Activated CD8-positive, alpha-beta memory T cell treated with anti-CD3 and anti-CD28 coated beads, Interleukin-2, amount 10 ng/mL, durations not matched to agents 7 days and 5 days (primary cell): ENCODE measurements at regions not wholly inside any gene's neighbourhood (a gene's known extent, or its start where the extent isn't known, plus 50 kb on each side); places are given as distances from the start of the nearest gene placed in this dataset.
"Not testable (repeated sequence)": the region's sequence is repeated elsewhere in the genome, so short reads cannot be mapped to it uniquely, and the experiment has no call there.

Source experiments
- ATAC-seq: fragments of 150-1000 bp; cut with Tn5 transposase; one replicate; pipeline ENCODE4 v1.10.0; 2021; ENCODE audit warnings: moderate library complexity
- CTCF ChIA-PET: fragments of 350-600 bp; sonication (Branson Sonifier 250); formaldehyde crosslinking; loops from one replicate; lab custom pipeline; 2021; ENCODE audit warnings: antibody characterized with exemption; lab: Charles Lee
- DNase-seq: peaks from one replicate; pipeline ENCODE4 v3.0.0-alpha.2; 2020
- H3K27ac Mint-ChIP-seq: one replicate; pipeline ENCODE4 v1.8.0; 2021; ENCODE audit warnings: mild to moderate bottlenecking, mixed read lengths
- H3K27me3 Mint-ChIP-seq: one replicate; pipeline ENCODE4 v1.8.0; 2021; ENCODE audit warnings: mixed read lengths
- H3K36me3 Mint-ChIP-seq: one replicate; pipeline ENCODE4 v1.8.0; 2021; ENCODE audit warnings: mild to moderate bottlenecking, mixed read lengths
- H3K4me1 Mint-ChIP-seq: one replicate; pipeline ENCODE4 v1.8.0; 2021; ENCODE audit warnings: mixed read lengths
- H3K4me3 Mint-ChIP-seq: one replicate; pipeline ENCODE4 v1.8.0; 2021; ENCODE audit warnings: mild to moderate bottlenecking, moderate library complexity, mixed read lengths
- H3K9me3 Mint-ChIP-seq: one replicate; pipeline ENCODE4 v1.8.0; 2022; ENCODE audit warnings: low read depth, mixed read lengths

DNA sequence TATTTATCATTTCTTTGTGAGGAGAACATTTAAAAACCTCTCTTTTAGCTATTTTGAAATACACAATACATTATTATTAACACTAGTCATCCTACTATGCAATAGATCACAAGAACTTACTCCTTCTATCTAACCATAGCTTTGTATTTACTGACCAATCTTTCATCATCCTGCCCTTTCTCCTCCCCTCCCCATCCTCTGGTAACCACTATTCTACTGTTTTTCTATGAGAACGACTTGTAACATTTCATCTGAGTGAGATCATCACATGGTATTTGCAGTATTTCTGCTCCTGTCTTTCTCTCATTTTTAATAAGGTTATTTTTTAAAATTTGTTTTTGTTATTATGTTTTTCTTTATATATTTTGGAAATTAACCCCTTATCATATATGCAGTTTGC is 331.8 kb downstream of the TEX13C start:
- ATAC-seq (no peak), DNase-seq (no peak)
- H3K27me3 Mint-ChIP-seq: no peaks in the 10 kb centered on the region
- no peaks in the 10 kb centered on the region for H3K36me3 Mint-ChIP-seq
- CTCF ChIA-PET: no interaction called here
- H3K4me3 Mint-ChIP-seq: no peak overlapping the region
- H3K9me3 Mint-ChIP-seq: no peaks in the 10 kb centered on the region
- H3K27ac Mint-ChIP-seq: no peak overlapping the region
- no peaks in the 10 kb centered on the region for H3K4me1 Mint-ChIP-seq

DNA sequence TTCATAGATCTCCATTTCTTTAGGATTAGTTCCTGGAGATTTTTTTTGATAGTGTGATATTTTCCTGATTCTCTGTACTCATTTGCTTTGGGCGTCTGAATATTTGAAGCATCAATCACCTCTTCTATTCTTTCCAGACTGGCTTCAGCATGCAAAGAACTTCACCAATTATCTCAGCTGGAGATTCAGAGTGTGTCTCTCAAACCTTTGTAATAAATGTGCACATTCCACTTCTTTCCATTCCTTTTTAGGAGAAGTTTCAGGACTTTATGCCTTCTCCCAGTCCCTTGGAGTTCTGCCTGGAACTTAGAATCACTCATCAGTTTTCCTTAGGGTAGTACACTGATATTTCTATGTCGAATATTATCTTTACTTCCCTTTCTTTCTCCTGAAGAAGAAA is 334.8 kb downstream of the TEX13C start:
- no peak overlapping the region for H3K27ac Mint-ChIP-seq
- no peaks in the 10 kb centered on the region for H3K9me3 Mint-ChIP-seq
- ATAC-seq (no peak), DNase-seq (no peak)
- no peak overlapping the region for H3K4me3 Mint-ChIP-seq
- H3K4me1 Mint-ChIP-seq: no peaks in the 10 kb centered on the region
- CTCF ChIA-PET: no interaction called here
- no peaks in the 10 kb centered on the region for H3K27me3 Mint-ChIP-seq
- no peaks in the 10 kb centered on the region for H3K36me3 Mint-ChIP-seq

DNA sequence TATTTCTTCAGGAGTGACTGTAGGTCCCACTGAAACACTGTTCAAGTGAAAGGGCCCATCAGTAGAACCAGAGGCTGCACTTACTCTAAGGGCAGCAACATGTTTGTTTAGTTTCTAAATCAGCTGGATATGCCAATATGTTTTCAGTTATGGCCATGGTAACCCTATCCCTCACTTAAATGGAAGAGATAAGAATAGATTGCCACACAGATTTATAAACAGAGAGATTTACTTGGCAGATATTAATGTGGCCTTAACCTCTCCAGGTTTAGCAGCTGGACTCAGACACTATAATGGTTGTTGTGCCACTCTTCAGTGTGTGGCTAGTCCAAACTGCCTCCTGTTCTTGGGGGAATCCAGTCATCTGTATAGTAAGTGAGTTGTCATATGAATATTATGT is 354.1 kb downstream of the TEX13C start:
- H3K27me3 Mint-ChIP-seq: no peaks in the 10 kb centered on the region
- no peak overlapping the region for H3K27ac Mint-ChIP-seq
- no peaks in the 10 kb centered on the region for H3K36me3 Mint-ChIP-seq
- H3K9me3 Mint-ChIP-seq: peaks cover 3% of the 10 kb centered on the region
- DNase-seq (no peak), ATAC-seq (no peak)
- CTCF ChIA-PET: no interaction called here
- no peaks in the 10 kb centered on the region for H3K4me1 Mint-ChIP-seq
- H3K4me3 Mint-ChIP-seq: no peak overlapping the region

DNA sequence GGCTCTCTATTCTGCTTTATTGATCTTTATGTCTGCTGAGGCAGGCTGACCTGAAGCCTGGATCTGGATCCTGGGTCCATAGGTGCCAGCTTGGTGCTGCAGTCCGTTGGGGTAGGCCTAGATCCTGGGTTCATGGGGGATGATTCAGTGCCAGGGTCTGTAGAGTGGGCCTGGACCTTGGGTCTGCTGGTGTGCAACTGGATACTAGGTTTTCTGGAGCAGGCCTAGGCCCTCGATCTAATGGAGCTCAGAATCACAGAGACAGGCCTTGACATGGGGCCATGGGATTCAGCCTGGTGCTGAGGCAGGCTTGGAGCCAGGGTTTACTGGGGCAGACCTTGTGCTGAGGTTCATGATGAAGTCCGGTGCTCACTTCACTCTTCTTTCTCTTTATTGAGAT is 358.6 kb downstream of the TEX13C start:
- ATAC-seq (no peak), DNase-seq (no peak)
- Mint-ChIP-seq H3K27ac (no peak overlapping the region), H3K4me3 (no peak overlapping the region), H3K27me3 (no peaks in the 10 kb centered on the region), H3K4me1 (no peaks in the 10 kb centered on the region), H3K36me3 (no peaks in the 10 kb centered on the region), H3K9me3 (peaks cover 3% of the 10 kb centered on the region)
- CTCF ChIA-PET: no interaction called here

DNA sequence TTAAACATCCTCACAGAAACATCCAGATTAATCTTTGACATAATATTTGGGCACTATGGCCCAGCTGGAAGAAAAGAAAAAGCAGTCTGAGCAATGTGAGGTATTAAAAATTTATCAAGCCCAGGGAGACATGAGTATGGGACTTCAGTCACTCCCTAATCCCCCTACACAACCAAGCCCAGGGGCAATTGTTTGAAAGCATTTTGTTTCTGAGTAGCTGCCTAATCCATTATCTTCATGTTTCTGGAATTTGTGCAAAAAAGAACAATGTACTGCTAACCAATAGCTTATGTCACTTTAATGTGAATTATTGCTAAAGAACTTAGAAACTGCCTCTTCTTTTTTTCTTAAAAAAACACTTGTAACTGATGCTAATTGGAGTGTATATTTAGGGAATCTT is 360.7 kb downstream of the TEX13C start:
- CTCF ChIA-PET: no interaction called here
- DNase-seq: no peak
- Mint-ChIP-seq H3K27ac (no peak overlapping the region), H3K4me1 (no peaks in the 10 kb centered on the region), H3K36me3 (no peaks in the 10 kb centered on the region), H3K4me3 (no peak overlapping the region), H3K9me3 (peaks cover 3% of the 10 kb centered on the region), H3K27me3 (no peaks in the 10 kb centered on the region)
- ATAC-seq: no peak

DNA sequence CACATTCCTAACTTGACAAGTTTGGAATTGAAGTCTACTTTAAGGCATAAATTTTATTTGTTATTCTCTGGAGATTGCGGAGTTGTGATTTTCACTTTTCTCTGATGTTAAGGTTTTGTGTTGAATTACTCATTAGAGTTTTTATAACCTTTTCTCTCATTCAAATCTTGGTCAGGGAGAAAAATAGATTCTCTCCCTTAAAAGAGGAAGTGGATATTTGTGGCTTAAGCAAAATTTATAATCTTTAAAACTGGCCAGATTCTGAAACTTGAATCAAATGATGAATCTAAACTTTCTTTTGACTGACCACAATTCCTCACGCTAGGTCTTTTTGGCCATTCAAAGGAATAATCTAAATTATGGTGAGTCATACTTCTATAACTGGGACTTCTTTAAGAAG is 361.4 kb downstream of the TEX13C start:
- Mint-ChIP-seq H3K27ac (no peak overlapping the region), H3K4me3 (no peak overlapping the region), H3K9me3 (peaks cover 3% of the 10 kb centered on the region), H3K36me3 (no peaks in the 10 kb centered on the region), H3K4me1 (no peaks in the 10 kb centered on the region), H3K27me3 (no peaks in the 10 kb centered on the region)
- no peak for DNase-seq
- ATAC-seq: no peak
- CTCF ChIA-PET: no interaction called here

DNA sequence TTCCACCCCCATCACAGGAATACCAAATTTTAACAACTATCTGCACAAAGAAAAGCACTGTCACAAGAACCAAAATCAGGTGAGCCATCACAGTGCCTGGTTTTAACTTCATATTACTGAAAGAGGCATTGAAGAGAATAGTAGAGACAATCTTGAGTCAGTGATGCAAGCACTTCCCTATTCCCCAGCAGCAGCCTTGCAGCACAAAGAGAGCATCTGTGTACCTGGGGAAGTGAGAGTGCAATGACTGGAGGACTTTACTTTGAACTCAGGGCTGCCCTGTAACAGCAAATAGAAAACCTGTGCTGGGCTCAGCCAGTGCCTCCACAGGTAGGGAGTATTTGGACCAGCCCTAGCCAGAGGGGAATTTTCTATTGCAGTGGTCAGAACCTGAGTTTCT is 361.8 kb downstream of the TEX13C start:
- Mint-ChIP-seq H3K27me3 (no peaks in the 10 kb centered on the region), H3K4me3 (no peak overlapping the region), H3K4me1 (no peaks in the 10 kb centered on the region), H3K36me3 (no peaks in the 10 kb centered on the region), H3K9me3 (peaks cover 3% of the 10 kb centered on the region), H3K27ac (no peak overlapping the region)
- DNase-seq: no peak
- CTCF ChIA-PET: no interaction called here
- ATAC-seq: no peak

DNA sequence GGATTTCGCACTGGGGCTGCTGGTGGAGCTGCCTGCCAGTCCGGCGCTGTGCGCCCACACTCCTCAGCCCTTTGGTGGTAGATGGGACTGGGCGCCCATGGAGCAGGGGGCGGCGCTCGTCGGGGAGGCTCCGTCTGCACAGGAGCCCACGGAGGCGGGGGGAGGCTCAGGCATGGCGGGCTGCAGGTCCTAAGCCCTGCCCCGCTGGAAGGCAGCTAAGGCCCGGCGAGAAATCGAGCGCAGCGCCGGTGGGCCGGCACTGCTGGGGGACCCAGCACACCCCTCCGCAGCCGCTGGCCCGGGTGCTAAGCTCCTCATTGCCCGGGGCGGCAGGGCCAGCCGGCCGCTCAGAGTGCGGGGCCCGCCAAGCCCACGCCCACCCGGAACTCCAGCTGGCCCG is 370.9 kb downstream of the TEX13C start:
- CTCF ChIA-PET, H3K27me3 Mint-ChIP-seq, ATAC-seq, H3K4me1 Mint-ChIP-seq, DNase-seq, H3K4me3 Mint-ChIP-seq, H3K36me3 Mint-ChIP-seq, H3K27ac Mint-ChIP-seq, H3K9me3 Mint-ChIP-seq: not testable (repeated sequence)

DNA sequence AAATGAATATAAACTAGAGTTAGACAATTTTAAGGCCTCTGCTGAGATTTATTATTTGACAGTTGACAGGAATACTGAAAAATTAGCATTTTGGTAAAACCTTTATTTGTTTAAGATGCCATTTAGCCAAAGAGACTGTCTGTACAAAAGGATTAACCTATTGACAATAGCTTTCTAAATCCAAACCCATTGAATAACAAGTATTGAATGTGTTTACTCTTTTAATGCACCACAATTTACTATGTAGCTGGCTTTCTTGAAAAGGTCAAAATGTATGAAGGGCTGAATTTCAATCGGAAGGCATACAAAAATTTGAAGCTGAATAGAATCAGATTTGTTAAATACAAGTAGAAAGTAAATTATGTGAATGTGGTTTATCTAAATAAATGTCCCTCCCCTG is 374.5 kb downstream of the TEX13C start:
- Mint-ChIP-seq H3K4me1 (no peaks in the 10 kb centered on the region), H3K9me3 (no peaks in the 10 kb centered on the region), H3K27me3 (no peaks in the 10 kb centered on the region), H3K4me3 (no peak overlapping the region), H3K36me3 (no peaks in the 10 kb centered on the region), H3K27ac (no peak overlapping the region)
- ATAC-seq (no peak), DNase-seq (no peak)
- CTCF ChIA-PET: no interaction called here

DNA sequence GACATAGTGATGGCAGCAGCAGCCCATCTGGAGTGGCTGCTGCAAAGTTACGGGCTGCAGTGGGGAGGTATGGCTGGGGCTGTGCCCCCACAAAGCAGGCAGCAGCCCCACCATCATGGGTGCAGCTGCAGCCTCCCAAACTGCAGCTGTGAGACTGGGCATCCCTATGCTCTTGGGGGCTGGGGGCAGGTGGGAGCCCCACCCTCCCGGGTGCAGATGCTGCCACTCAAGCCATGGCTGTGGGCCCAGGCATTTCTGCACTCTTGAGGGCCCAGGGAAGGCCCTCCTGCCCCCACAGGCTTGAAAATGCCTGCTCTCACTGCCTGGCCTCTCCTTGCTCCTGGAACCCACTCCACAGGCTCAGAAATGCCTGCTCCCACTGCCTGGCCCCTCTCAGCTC is 389.4 kb downstream of the TEX13C start:
- CTCF ChIA-PET: no interaction called here
- Mint-ChIP-seq H3K27me3 (no peaks in the 10 kb centered on the region), H3K36me3 (no peaks in the 10 kb centered on the region), H3K9me3 (peaks cover 2% of the 10 kb centered on the region), H3K4me1 (no peaks in the 10 kb centered on the region), H3K27ac (no peak overlapping the region), H3K4me3 (no peak overlapping the region)
- DNase-seq: no peak
- no peak for ATAC-seq

DNA sequence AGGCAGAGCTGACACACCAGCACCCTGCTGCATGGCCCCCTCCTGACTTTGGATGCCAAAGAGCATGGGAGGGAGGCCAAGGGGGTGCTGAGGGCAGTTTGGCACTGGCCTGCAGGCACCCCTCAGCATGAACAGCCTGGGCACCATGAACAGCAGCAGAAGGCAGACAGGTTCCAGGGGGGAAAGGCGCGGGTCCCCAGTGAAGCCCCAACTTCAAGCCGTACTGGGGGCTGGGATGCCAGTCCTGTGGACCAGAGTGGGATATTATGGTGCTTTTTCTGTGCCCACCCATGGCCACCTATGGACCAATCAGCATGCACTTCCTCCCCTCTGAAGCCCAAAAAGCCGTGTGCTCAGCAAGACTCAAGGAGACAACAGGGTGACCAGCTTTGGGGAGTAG is 389.9 kb downstream of the TEX13C start:
- DNase-seq: no peak
- no peak overlapping the region for H3K27ac Mint-ChIP-seq
- CTCF ChIA-PET: no interaction called here
- no peak for ATAC-seq
- no peaks in the 10 kb centered on the region for H3K36me3 Mint-ChIP-seq
- peaks cover 2% of the 10 kb centered on the region for H3K9me3 Mint-ChIP-seq
- no peaks in the 10 kb centered on the region for H3K4me1 Mint-ChIP-seq
- no peak overlapping the region for H3K4me3 Mint-ChIP-seq
- H3K27me3 Mint-ChIP-seq: no peaks in the 10 kb centered on the region

DNA sequence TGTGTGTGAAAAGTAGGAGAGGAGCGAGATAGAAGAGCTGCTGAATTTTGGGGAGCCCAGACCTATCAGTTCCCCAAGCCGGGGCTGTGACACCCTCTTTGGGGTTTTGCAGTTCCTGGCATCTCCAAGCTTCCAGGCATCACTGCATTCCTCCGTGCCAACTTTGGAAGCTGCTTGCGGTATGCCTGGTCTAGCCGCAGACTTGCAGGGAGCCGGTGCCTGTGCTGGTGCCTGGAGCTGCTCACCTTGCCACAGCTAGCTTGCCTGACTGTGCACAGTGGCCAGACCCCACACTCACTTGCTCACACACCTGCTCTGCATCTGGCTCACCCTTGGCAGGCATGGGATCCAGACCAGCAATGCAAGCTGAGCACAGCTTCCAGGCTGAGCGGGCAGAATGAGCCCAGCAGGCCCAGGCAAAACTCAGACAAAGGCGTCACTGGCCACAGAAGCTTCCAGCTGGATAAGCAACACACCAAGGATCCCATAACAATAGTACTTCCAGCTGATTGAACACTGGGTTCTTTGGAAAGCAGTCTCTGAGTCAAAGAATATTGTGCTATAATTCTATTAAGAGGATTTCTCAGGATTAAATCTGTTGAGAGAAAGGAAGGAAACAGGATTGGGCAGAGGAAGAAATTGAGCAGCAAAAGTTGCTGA is 390.9 kb downstream of the TEX13C start:
- DNase-seq (no peak), ATAC-seq (no peak)
- Mint-ChIP-seq H3K27ac (no peak overlapping the region), H3K4me1 (no peaks in the 10 kb centered on the region), H3K27me3 (no peaks in the 10 kb centered on the region), H3K36me3 (no peaks in the 10 kb centered on the region), H3K9me3 (peaks cover 2% of the 10 kb centered on the region), H3K4me3 (no peak overlapping the region)
- CTCF ChIA-PET: no interaction called here

DNA sequence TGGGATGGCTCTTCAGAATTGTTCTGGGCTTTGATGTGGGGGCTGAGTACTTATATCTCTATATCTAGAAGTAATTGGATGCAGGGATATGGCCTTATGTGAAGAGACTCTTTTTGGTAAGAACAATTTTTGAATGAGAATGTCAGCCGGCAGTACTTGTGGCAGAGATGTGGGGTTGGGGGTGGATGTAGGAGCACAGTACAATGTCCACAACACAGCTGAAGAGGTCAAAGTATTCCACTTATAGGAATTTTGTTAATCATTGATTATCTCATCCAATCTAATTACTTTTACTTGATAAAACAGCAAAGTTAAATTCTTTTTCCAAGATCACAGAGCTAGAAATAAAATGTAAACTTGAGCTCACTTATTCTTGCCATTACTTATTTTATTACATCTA is 391.4 kb downstream of the TEX13C start:
- H3K36me3 Mint-ChIP-seq: no peaks in the 10 kb centered on the region
- H3K9me3 Mint-ChIP-seq: peaks cover 2% of the 10 kb centered on the region
- ATAC-seq: no peak
- H3K27me3 Mint-ChIP-seq: no peaks in the 10 kb centered on the region
- no peak overlapping the region for H3K4me3 Mint-ChIP-seq
- H3K4me1 Mint-ChIP-seq: no peaks in the 10 kb centered on the region
- CTCF ChIA-PET: no interaction called here
- no peak for DNase-seq
- no peak overlapping the region for H3K27ac Mint-ChIP-seq

DNA sequence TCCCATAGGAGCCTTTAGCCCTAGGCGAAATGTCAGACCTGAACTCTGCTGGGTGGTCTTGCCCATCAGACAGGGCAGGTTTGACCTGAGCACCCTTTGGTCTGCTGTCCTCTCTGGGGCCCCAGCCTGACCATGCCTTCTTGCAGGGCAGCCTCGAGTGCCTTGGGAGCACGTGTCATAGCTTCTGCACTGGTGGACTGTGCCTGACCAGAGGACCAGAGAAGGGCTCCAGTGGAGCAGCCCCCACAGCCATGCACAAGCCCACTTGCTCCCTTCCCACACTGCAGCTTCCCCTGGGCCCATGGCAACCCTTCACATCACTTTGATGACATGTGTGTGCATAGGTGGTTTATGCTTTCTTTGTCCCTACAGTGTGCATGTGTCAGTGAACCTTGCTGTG is 394.0 kb downstream of the TEX13C start:
- Mint-ChIP-seq H3K27ac (no peak overlapping the region), H3K36me3 (no peaks in the 10 kb centered on the region), H3K4me3 (no peak overlapping the region), H3K27me3 (no peaks in the 10 kb centered on the region), H3K4me1 (no peaks in the 10 kb centered on the region), H3K9me3 (peaks cover 2% of the 10 kb centered on the region)
- DNase-seq: no peak
- CTCF ChIA-PET: no interaction called here
- ATAC-seq: no peak

DNA sequence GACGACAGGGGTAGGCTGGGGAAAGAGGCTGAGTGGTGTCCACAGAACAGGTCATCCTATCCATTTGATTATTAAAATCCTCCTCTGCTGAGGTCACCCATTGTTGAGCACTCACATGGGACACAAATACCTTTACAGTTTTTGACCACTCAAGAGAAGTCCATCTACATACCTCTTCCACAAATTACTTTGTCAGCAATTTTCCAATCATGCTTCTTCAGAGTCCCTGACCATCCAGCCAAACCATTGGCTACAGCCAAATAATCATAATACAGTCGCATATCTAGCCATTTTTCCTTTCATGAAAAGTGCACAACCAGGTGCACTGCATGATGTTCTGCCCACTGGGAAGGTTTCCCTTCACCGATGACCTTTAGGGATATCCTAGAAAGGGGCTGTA is 407.4 kb downstream of the TEX13C start:
- Mint-ChIP-seq H3K4me1 (no peaks in the 10 kb centered on the region), H3K36me3 (no peaks in the 10 kb centered on the region), H3K4me3 (no peak overlapping the region), H3K9me3 (no peaks in the 10 kb centered on the region), H3K27me3 (no peaks in the 10 kb centered on the region), H3K27ac (no peak overlapping the region)
- CTCF ChIA-PET: no interaction called here
- DNase-seq (no peak), ATAC-seq (no peak)
